ENCODE measurements at regions not wholly inside any gene's neighbourhood (a gene's known extent, or its start where the extent isn't known, plus 50 kb on each side); places are given as distances from the start of the nearest gene placed in this dataset.
"Not testable (repeated sequence)": the region's sequence is repeated elsewhere in the genome, so short reads cannot be mapped to it uniquely, and the experiment has no call there.

GRCh38 chr7:106499897-106500296, 161.1 kb downstream of the CCDC71L start:
- H3K4me3 ChIP-seq (ENCODE audit: low read depth, low read length) = no peak overlapping the region
- TF ChIP-seq CTCF (IDR thresholded peaks at IDR 0.05; ENCODE audit: low read depth, low read length) = no peak
- no peak for DNase-seq

GRCh38 chr7:106498005-106498404, 163.0 kb downstream of the CCDC71L start:
- H3K9me3 ChIP-seq (ENCODE audit: severe bottlenecking); H3K27ac ChIP-seq; H3K27me3 ChIP-seq (ENCODE audit: insufficient read depth, low read depth, severe bottlenecking); H3K36me3 ChIP-seq; DNase-seq; H3K4me3 ChIP-seq (ENCODE audit: low read depth, low read length): not testable (repeated sequence)

More at GRCh38 chr7:106499897-106500296, 161.1 kb downstream of the CCDC71L start:
- no peaks in the 10 kb centered on the region for H3K36me3 ChIP-seq
- no peaks in the 10 kb centered on the region for H3K27me3 ChIP-seq (ENCODE audit: insufficient read depth, low read depth, severe bottlenecking)
- H3K27ac ChIP-seq = no peak overlapping the region
- no peaks in the 10 kb centered on the region for H3K9me3 ChIP-seq (ENCODE audit: severe bottlenecking)

GRCh38 chr7:106493041-106493731, 167.8 kb downstream of the CCDC71L start:
- Histone ChIP-seq H3K27me3 (ENCODE audit: insufficient read depth, low read depth, severe bottlenecking) (no peaks in the 10 kb centered on the region), H3K9me3 (ENCODE audit: severe bottlenecking) (no peaks in the 10 kb centered on the region), H3K27ac (no peak overlapping the region), H3K36me3 (no peaks in the 10 kb centered on the region), H3K4me3 (ENCODE audit: low read depth, low read length) (no peak overlapping the region)
- DNase-seq = no peak
- TF ChIP-seq CTCF (IDR thresholded peaks at IDR 0.05; ENCODE audit: low read depth, low read length) = no peak

- TF ChIP-seq CTCF (IDR thresholded peaks at IDR 0.05; ENCODE audit: low read depth, low read length) = no peak
- no peak for DNase-seq
- Histone ChIP-seq H3K9me3 (ENCODE audit: severe bottlenecking) (no peaks in the 10 kb centered on the region), H3K4me3 (ENCODE audit: low read depth, low read length) (no peak overlapping the region), H3K27me3 (ENCODE audit: insufficient read depth, low read depth, severe bottlenecking) (no peaks in the 10 kb centered on the region), H3K27ac (no peak overlapping the region), H3K36me3 (no peaks in the 10 kb centered on the region)
Observed at GRCh38 chr7:106488465-106488864, 172.5 kb downstream of the CCDC71L start.

GRCh38 chr7:106487892-106488291, 173.1 kb downstream of the CCDC71L start:
- H3K4me3 ChIP-seq (ENCODE audit: low read depth, low read length) = no peak overlapping the region

GRCh38 chr7:106486331-106486730, 174.6 kb downstream of the CCDC71L start:
- no peak for DNase-seq
- H3K9me3 ChIP-seq (ENCODE audit: severe bottlenecking) = no peaks in the 10 kb centered on the region
- no peak for TF ChIP-seq CTCF (IDR thresholded peaks at IDR 0.05; ENCODE audit: low read depth, low read length)
- H3K36me3 ChIP-seq = no peaks in the 10 kb centered on the region
- no peaks in the 10 kb centered on the region for H3K27me3 ChIP-seq (ENCODE audit: insufficient read depth, low read depth, severe bottlenecking)
- no peak overlapping the region for H3K27ac ChIP-seq
- no peak overlapping the region for H3K4me3 ChIP-seq (ENCODE audit: low read depth, low read length)

More at GRCh38 chr7:106487892-106488291, 173.1 kb downstream of the CCDC71L start:
- no peak for TF ChIP-seq CTCF (IDR thresholded peaks at IDR 0.05; ENCODE audit: low read depth, low read length)
- Histone ChIP-seq H3K27ac (no peak overlapping the region), H3K9me3 (ENCODE audit: severe bottlenecking) (no peaks in the 10 kb centered on the region), H3K27me3 (ENCODE audit: insufficient read depth, low read depth, severe bottlenecking) (no peaks in the 10 kb centered on the region), H3K36me3 (no peaks in the 10 kb centered on the region)
- no peak for DNase-seq

Data from WERI-Rb-1 (cell line).